ENCODE measurements at regions not wholly inside any gene's neighbourhood (a gene's known extent, or its start where the extent isn't known, plus 50 kb on each side); places are given as distances from the start of the nearest gene placed in this dataset.

GRCh38 chr5:175121457-175121856, 322.5 kb downstream of the DRD1 start:
- WGBS, 10 experiments, result 0 to 100% (median 69%) methylated on average over 1 to 2 of the region's 2 CpGs
- H3K4me3 ChIP-seq, result no peak overlapping the region
- peak in 2 of 8 experiments; percentile 85 to 97 for ATAC-seq (replicated peaks in 6 of 8)
- no peak overlapping the region for H3K27ac ChIP-seq
- in situ Hi-C loops (cut with MboI; ENCODE audit: low pct_unique_long_range_greater_than_20kb in 2 of 9, low sequenced_read_pairs in 9 of 9, unreplicated experiment in 9 of 9), result no loop called here
- H3K4me1 ChIP-seq (replicated peaks in 1 of 2), result no peaks in the 10 kb centered on the region

- no peak overlapping the region for H3K4me3 ChIP-seq
- no peak overlapping the region for H3K27ac ChIP-seq
- 0 to 100% (median 76%) methylated on average over 1 to 5 of the region's 7 CpGs; no CpG with 5 or more reads in 2 of the 10 experiments for WGBS, 10 experiments
- in situ Hi-C loops (cut with MboI; ENCODE audit: low pct_unique_long_range_greater_than_20kb in 2 of 9, low sequenced_read_pairs in 9 of 9, unreplicated experiment in 9 of 9), result no loop called here
- no peak for ATAC-seq (replicated peaks in 6 of 8)
- H3K4me1 ChIP-seq (replicated peaks in 1 of 2), result no peaks in the 10 kb centered on the region
Measured at GRCh38 chr5:175120412-175120811, 323.6 kb downstream of the DRD1 start.

- in situ Hi-C loops (cut with MboI; ENCODE audit: low pct_unique_long_range_greater_than_20kb in 2 of 9, low sequenced_read_pairs in 9 of 9, unreplicated experiment in 9 of 9), result no loop called here
- ATAC-seq (replicated peaks in 6 of 8), result no peak
- H3K27ac ChIP-seq, result no peak overlapping the region
- H3K4me1 ChIP-seq (replicated peaks in 1 of 2), result no peaks in the 10 kb centered on the region
- H3K4me3 ChIP-seq, result no peak overlapping the region
- WGBS, 10 experiments, result 0 to 40% (median 0%) methylated on average over 1 to 3 of the region's 3 CpGs; no CpG with 5 or more reads in 3 of the 10 experiments
Measured at GRCh38 chr5:175118700-175119309, 325.2 kb downstream of the DRD1 start.

- WGBS, 10 experiments, result 20 to 80% (median 72%) methylated on average over 1 to 3 of the region's 3 CpGs; no CpG with 5 or more reads in 3 of the 10 experiments
- no peak overlapping the region for H3K4me3 ChIP-seq
- in situ Hi-C loops (cut with MboI; ENCODE audit: low pct_unique_long_range_greater_than_20kb in 2 of 9, low sequenced_read_pairs in 9 of 9, unreplicated experiment in 9 of 9), result no loop called here
- no peak overlapping the region for H3K27ac ChIP-seq
- no peak for ATAC-seq (replicated peaks in 6 of 8)
- H3K4me1 ChIP-seq (replicated peaks in 1 of 2), result no peaks in the 10 kb centered on the region
Measured at GRCh38 chr5:175116466-175117048, 327.4 kb downstream of the DRD1 start.

- H3K4me1 ChIP-seq (replicated peaks in 1 of 2), result no peaks in the 10 kb centered on the region
- ATAC-seq (replicated peaks in 6 of 8), result no peak
- WGBS, 10 experiments, result 0 to 92% (median 53%) methylated on average over 1 to 9 of the region's 9 CpGs; no CpG with 5 or more reads in 1 of the 10 experiments
- in situ Hi-C loops (cut with MboI; ENCODE audit: low pct_unique_long_range_greater_than_20kb in 2 of 9, low sequenced_read_pairs in 9 of 9, unreplicated experiment in 9 of 9), result no loop called here
- no peak overlapping the region for H3K4me3 ChIP-seq
- H3K27ac ChIP-seq, result no peak overlapping the region
Measured at GRCh38 chr5:175115831-175116230, 328.2 kb downstream of the DRD1 start.

- in situ Hi-C loops (cut with MboI; ENCODE audit: low pct_unique_long_range_greater_than_20kb in 2 of 9, low sequenced_read_pairs in 9 of 9, unreplicated experiment in 9 of 9), result no loop called here
- no peak overlapping the region for H3K4me3 ChIP-seq
- WGBS, 10 experiments, result 100% methylated on average over 1 of the region's 2 CpGs; no CpG with 5 or more reads in 9 of the 10 experiments
Measured at GRCh38 chr5:175113947-175114346, 330.0 kb downstream of the DRD1 start.

GRCh38 chr5:175109058-175109755, 334.8 kb downstream of the DRD1 start:
- whole genome bisulfite sequencing, 10 experiments, result 10 to 96% (median 83%) methylated on average over 2 to 4 of the region's 4 CpGs; no CpG with 5 or more reads in 1 of the 10 experiments
- in situ Hi-C loops (cut with MboI; ENCODE audit: low pct_unique_long_range_greater_than_20kb in 2 of 9, low sequenced_read_pairs in 9 of 9, unreplicated experiment in 9 of 9), result no loop called here
- no peaks in the 10 kb centered on the region for H3K4me1 ChIP-seq (replicated peaks in 1 of 2)

More at GRCh38 chr5:175113947-175114346, 330.0 kb downstream of the DRD1 start:
- no peak for ATAC-seq (replicated peaks in 6 of 8)
- Histone ChIP-seq H3K4me1 (replicated peaks in 1 of 2) (no peaks in the 10 kb centered on the region), H3K27ac (no peak overlapping the region)

GRCh38 chr5:175107865-175108264, 336.1 kb downstream of the DRD1 start:
- Histone ChIP-seq H3K4me1 (replicated peaks in 1 of 2) (no peaks in the 10 kb centered on the region), H3K27ac (no peak overlapping the region), H3K4me3 (no peak overlapping the region)
- ATAC-seq (replicated peaks in 6 of 8), result no peak
- 15 to 92% (median 70%) methylated on average over 2 to 5 of the region's 5 CpGs for WGBS, 10 experiments
- in situ Hi-C loops (cut with MboI; ENCODE audit: low pct_unique_long_range_greater_than_20kb in 2 of 9, low sequenced_read_pairs in 9 of 9, unreplicated experiment in 9 of 9), result no loop called here

More at GRCh38 chr5:175109058-175109755, 334.8 kb downstream of the DRD1 start:
- H3K27ac ChIP-seq, result no peak overlapping the region
- ATAC-seq (replicated peaks in 6 of 8), result peak in 4 of 8 experiments; percentile 21 to 43 (median 29)
- no peak overlapping the region for H3K4me3 ChIP-seq

- Histone ChIP-seq H3K4me3 (no peak overlapping the region), H3K4me1 (replicated peaks in 1 of 2) (no peaks in the 10 kb centered on the region), H3K27ac (no peak overlapping the region)
- 0 to 100% (median 89%) methylated on average over 1 of the region's 1 CpG; no CpG with 5 or more reads in 3 of the 10 experiments for WGBS, 10 experiments
- in situ Hi-C loops (cut with MboI; ENCODE audit: low pct_unique_long_range_greater_than_20kb in 2 of 9, low sequenced_read_pairs in 9 of 9, unreplicated experiment in 9 of 9), result no loop called here
- no peak for ATAC-seq (replicated peaks in 6 of 8)
Measured at GRCh38 chr5:175107028-175107588, 336.9 kb downstream of the DRD1 start.

GRCh38 chr5:175104677-175105076, 339.3 kb downstream of the DRD1 start:
- 0 to 80% (median 32%) methylated on average over 1 to 5 of the region's 7 CpGs; no CpG with 5 or more reads in 4 of the 10 experiments for WGBS, 10 experiments
- Histone ChIP-seq H3K4me1 (replicated peaks in 1 of 2) (no peaks in the 10 kb centered on the region), H3K4me3 (no peak overlapping the region), H3K27ac (no peak overlapping the region)
- in situ Hi-C loops (cut with MboI; ENCODE audit: low pct_unique_long_range_greater_than_20kb in 2 of 9, low sequenced_read_pairs in 9 of 9, unreplicated experiment in 9 of 9), result no loop called here
- ATAC-seq (replicated peaks in 6 of 8), result no peak

GRCh38 chr5:175103746-175104145, 340.2 kb downstream of the DRD1 start:
- in situ Hi-C loops (cut with MboI; ENCODE audit: low pct_unique_long_range_greater_than_20kb in 2 of 9, low sequenced_read_pairs in 9 of 9, unreplicated experiment in 9 of 9), result no loop called here
- H3K4me1 ChIP-seq (replicated peaks in 1 of 2), result no peaks in the 10 kb centered on the region
- WGBS, 10 experiments, result 0 to 67% (median 39%) methylated on average over 1 to 4 of the region's 4 CpGs
- no peak overlapping the region for H3K27ac ChIP-seq
- no peak overlapping the region for H3K4me3 ChIP-seq
- ATAC-seq (replicated peaks in 6 of 8), result no peak

- H3K4me3 ChIP-seq, result no peak overlapping the region
- in situ Hi-C loops (cut with MboI; ENCODE audit: low pct_unique_long_range_greater_than_20kb in 2 of 9, low sequenced_read_pairs in 9 of 9, unreplicated experiment in 9 of 9), result no loop called here
- ATAC-seq (replicated peaks in 6 of 8), result no peak
- no peaks in the 10 kb centered on the region for H3K4me1 ChIP-seq (replicated peaks in 1 of 2)
- H3K27ac ChIP-seq, result no peak overlapping the region
Measured at GRCh38 chr5:175102717-175103116, 341.3 kb downstream of the DRD1 start.

- Histone ChIP-seq H3K4me3 (no peak overlapping the region), H3K4me1 (replicated peaks in 1 of 2) (no peaks in the 10 kb centered on the region), H3K27ac (no peak overlapping the region)
- in situ Hi-C loops (cut with MboI; ENCODE audit: low pct_unique_long_range_greater_than_20kb in 2 of 9, low sequenced_read_pairs in 9 of 9, unreplicated experiment in 9 of 9), result no loop called here
- WGBS, 10 experiments, result 0 to 90% (median 77%) methylated on average over 1 to 7 of the region's 7 CpGs; no CpG with 5 or more reads in 1 of the 10 experiments
- ATAC-seq (replicated peaks in 6 of 8), result no peak
Measured at GRCh38 chr5:175098301-175098700, 345.7 kb downstream of the DRD1 start.

All from motor neuron (in vitro differentiated cells).